PC-3 (cell line): ENCODE measurements at regions not wholly inside any gene's neighbourhood (a gene's known extent, or its start where the extent isn't known, plus 50 kb on each side); places are given as distances from the start of the nearest gene placed in this dataset.

Experiments used
- EZH2 ChIP-seq: fragments of 300-600 bp; sonication (generic); IDR thresholded peaks from one replicate; pipeline ENCODE4 v1.6.1; 2017; ENCODE audit warnings: antibody characterized with exemption, mild to moderate bottlenecking, low read length; ENCODE audit not compliant: unreplicated experiment
- TF ChIP-seq, protein P1 (sequence below): fragments of 300-600 bp; sonication (generic); conservative IDR thresholded peaks from 2 replicates; pipeline ENCODE4 v1.5.1; 2017; ENCODE audit warnings: antibody characterized with exemption, low read depth, mild to moderate bottlenecking, low read length

DNA sequence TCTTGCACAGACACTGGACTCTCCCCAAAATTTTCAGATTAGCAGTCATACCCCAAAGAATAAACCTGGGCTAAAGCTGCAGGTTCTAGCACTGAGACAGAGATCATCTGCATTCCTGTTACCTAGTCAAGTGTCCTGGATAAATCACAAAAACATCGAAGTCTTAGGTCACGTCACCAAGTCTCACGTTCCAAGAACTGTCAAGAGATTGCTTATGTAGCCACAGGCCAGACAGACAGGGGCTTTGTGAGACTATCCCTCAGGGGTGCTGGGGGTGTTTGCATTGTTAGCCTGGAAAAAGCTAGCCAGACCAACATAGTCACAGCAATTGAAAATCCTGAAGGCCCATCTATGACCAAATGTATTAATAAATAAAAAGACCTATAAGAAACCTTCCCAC lies 243.1 kb upstream of the PREP start:
- TF ChIP-seq, protein P1, sequence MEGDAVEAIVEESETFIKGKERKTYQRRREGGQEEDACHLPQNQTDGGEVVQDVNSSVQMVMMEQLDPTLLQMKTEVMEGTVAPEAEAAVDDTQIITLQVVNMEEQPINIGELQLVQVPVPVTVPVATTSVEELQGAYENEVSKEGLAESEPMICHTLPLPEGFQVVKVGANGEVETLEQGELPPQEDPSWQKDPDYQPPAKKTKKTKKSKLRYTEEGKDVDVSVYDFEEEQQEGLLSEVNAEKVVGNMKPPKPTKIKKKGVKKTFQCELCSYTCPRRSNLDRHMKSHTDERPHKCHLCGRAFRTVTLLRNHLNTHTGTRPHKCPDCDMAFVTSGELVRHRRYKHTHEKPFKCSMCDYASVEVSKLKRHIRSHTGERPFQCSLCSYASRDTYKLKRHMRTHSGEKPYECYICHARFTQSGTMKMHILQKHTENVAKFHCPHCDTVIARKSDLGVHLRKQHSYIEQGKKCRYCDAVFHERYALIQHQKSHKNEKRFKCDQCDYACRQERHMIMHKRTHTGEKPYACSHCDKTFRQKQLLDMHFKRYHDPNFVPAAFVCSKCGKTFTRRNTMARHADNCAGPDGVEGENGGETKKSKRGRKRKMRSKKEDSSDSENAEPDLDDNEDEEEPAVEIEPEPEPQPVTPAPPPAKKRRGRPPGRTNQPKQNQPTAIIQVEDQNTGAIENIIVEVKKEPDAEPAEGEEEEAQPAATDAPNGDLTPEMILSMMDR = no peak
- TF ChIP-seq EZH2 = no peak
